H1 (cell line): ENCODE measurements at regions not wholly inside any gene's neighbourhood (a gene's known extent, or its start where the extent isn't known, plus 50 kb on each side); places are given as distances from the start of the nearest gene placed in this dataset.

Source experiments
- CTCF ChIA-PET: fragments of 300-600 bp; sonication (Branson Sonifier 250); formaldehyde crosslinking; loops from one replicate; lab custom pipeline; 2021; ENCODE audit not compliant: partially characterized antibody; lab: Charles Lee
- POLR2A ChIA-PET: fragments of 300-600 bp; sonication (Branson Sonifier 250); formaldehyde crosslinking; loops from one replicate; lab custom pipeline; 2021; ENCODE audit warnings: inconsistent platforms; ENCODE audit not compliant: partially characterized antibody; lab: Charles Lee
- DNase-seq, 2 experiments: peaks; one replicate each; pipeline versions ENCODE4 v3.0.0 to v3.0.0-alpha.2; 2010 to 2022; ENCODE audit warnings: low spot score in 2 of 2, low read depth in 1 of 2, mixed read lengths in 1 of 2
- FAIRE-seq: peaks from 2 replicates; lab custom pipeline; 2011; peaks lifted over from hg19 to GRCh38; lab: Jason Lieb, UNC
- H2AFZ ChIP-seq: 2 replicates; pipeline ENCODE4 v1.8.1; 2012; ENCODE audit warnings: low read length, inconsistent platforms
- H2AK5ac ChIP-seq: 2 replicates; pipeline ENCODE4 v1.6.1; 2013; ENCODE audit warnings: low read depth, low read length
- H2BK120ac ChIP-seq: replicated peaks from 2 replicates; pipeline ENCODE3; 2013; ENCODE audit warnings: low read depth, low read length, inconsistent platforms
- H2BK12ac ChIP-seq: 2 replicates; pipeline ENCODE4 v1.6.1; 2013; ENCODE audit warnings: low read depth, low read length
- H2BK15ac ChIP-seq: 2 replicates; pipeline ENCODE4 v1.6.1; 2013; ENCODE audit warnings: low read length
- H2BK20ac ChIP-seq: 2 replicates; pipeline ENCODE4 v1.6.1; 2013; ENCODE audit warnings: low read length
- H2BK5ac ChIP-seq: 2 replicates; pipeline ENCODE4 v1.6.1; 2013; ENCODE audit warnings: low read depth, low read length
- H3K14ac ChIP-seq: 2 replicates; pipeline ENCODE4 v1.6.1; 2013; ENCODE audit warnings: inconsistent platforms; ENCODE audit not compliant: insufficient read length
- H3K18ac ChIP-seq: 2 replicates; pipeline ENCODE4 v1.6.1; 2013; ENCODE audit warnings: low read length; ENCODE audit errors: extremely low read depth
- H3K23ac ChIP-seq: 2 replicates; pipeline ENCODE4 v1.6.1; 2013; ENCODE audit warnings: inconsistent platforms; ENCODE audit not compliant: insufficient read length
- H3K23me2 ChIP-seq: 2 replicates; pipeline ENCODE4 v1.6.1; 2013; ENCODE audit warnings: low read depth, low read length
- H3K27ac ChIP-seq: 2 replicates; pipeline ENCODE4 v1.6.1; 2011; ENCODE audit warnings: low read depth, low read length, inconsistent platforms
- H3K27me3 ChIP-seq, 4 experiments: replicated peaks in 1 of 4; 1 replicate in 1 of 4; 2 replicates in 3 of 4; pipeline versions ENCODE4 v1.6.1 to v1.8.1; 2011 to 2013; ENCODE audit warnings: low read length in 3 of 4, mild to moderate bottlenecking in 3 of 4, inconsistent platforms in 2 of 4, mixed read lengths in 2 of 4, moderate library complexity in 1 of 4; ENCODE audit not compliant: control insufficient read depth in 3 of 4, insufficient read depth in 3 of 4; ENCODE audit errors: extremely low read depth in 1 of 4
- H3K36me3 ChIP-seq, 4 experiments: 2 replicates each; pipeline versions ENCODE4 v1.6.1 to v1.8.1; 2011 to 2013; ENCODE audit warnings: mild to moderate bottlenecking in 4 of 4, low read length in 3 of 4, moderate library complexity in 2 of 4, control low read depth in 1 of 4, inconsistent platforms in 1 of 4; ENCODE audit not compliant: insufficient read depth in 4 of 4, control insufficient read depth in 2 of 4
- H3K4ac ChIP-seq: replicated peaks from 2 replicates; pipeline ENCODE3; 2013; ENCODE audit warnings: low read length, low read depth, mixed read lengths, inconsistent platforms; ENCODE audit not compliant: insufficient read length
- H3K4me1 ChIP-seq, 4 experiments: replicated peaks in 1 of 4; 1 replicate in 1 of 4; 2 replicates in 3 of 4; pipeline versions ENCODE4 v1.6.1 to v1.8.1; 2011 to 2013; ENCODE audit warnings: low read length in 3 of 4, inconsistent platforms in 2 of 4, mixed read lengths in 1 of 4; ENCODE audit not compliant: insufficient read depth in 4 of 4, control insufficient read depth in 3 of 4
- H3K4me2 ChIP-seq, 2 experiments: 2 replicates each; pipeline versions ENCODE4 v1.6.1 to v1.8.1; 2011 to 2013; ENCODE audit warnings: low read depth in 2 of 2, low read length in 2 of 2, control low read depth in 1 of 2, inconsistent platforms in 1 of 2, mild to moderate bottlenecking in 1 of 2; ENCODE audit not compliant: insufficient read depth in 1 of 2
- H3K4me3 ChIP-seq, 4 experiments: fragments of 200-600, 300-600 bp in 1 of 4; sonication (generic), shearing (Covaris generic), sonication (Bioruptor Twin) in 1 of 4; 2 replicates each; pipeline versions ENCODE4 v1.5.1 to v1.8.1; 2011 to 2016; ENCODE audit warnings: low read length in 4 of 4, low read depth in 3 of 4, control low read depth in 2 of 4, inconsistent platforms in 2 of 4, mild to moderate bottlenecking in 2 of 4, mixed read lengths in 1 of 4, moderate library complexity in 1 of 4; ENCODE audit not compliant: insufficient read depth in 2 of 4; ENCODE audit errors: extremely low read depth in 1 of 4
- H3K56ac ChIP-seq: replicated peaks from 2 replicates; pipeline ENCODE3; 2013; ENCODE audit warnings: low read depth, mild to moderate bottlenecking, mixed read lengths, low read length, inconsistent platforms; ENCODE audit not compliant: insufficient read length
- H3K79me1 ChIP-seq: 2 replicates; pipeline ENCODE4 v1.6.1; 2013; ENCODE audit warnings: low read depth, low read length, control low read depth
- H3K79me2 ChIP-seq, 2 experiments: 2 replicates each; pipeline versions ENCODE4 v1.6.1 to v1.8.1; 2012 to 2013; ENCODE audit warnings: low read length in 2 of 2, mild to moderate bottlenecking in 2 of 2, inconsistent platforms in 1 of 2; ENCODE audit not compliant: insufficient read depth in 2 of 2, control insufficient read depth in 1 of 2
- H3K9ac ChIP-seq, 4 experiments: replicated peaks in 1 of 4; 1 replicate in 1 of 4; 2 replicates in 3 of 4; pipeline versions ENCODE4 v1.6.1 to v1.8.1; 2011 to 2013; ENCODE audit warnings: low read depth in 3 of 4, low read length in 3 of 4, control low read depth in 2 of 4, mild to moderate bottlenecking in 2 of 4, moderate library complexity in 2 of 4, inconsistent platforms in 1 of 4; ENCODE audit errors: extremely low read depth in 1 of 4
- H3K9me3 ChIP-seq, 2 experiments: 2 replicates each; pipeline versions ENCODE4 v1.6.1 to v1.8.1; 2012 to 2013; ENCODE audit warnings: mild to moderate bottlenecking in 2 of 2, moderate library complexity in 2 of 2, control low read depth in 1 of 2, inconsistent platforms in 1 of 2, low read depth in 1 of 2, low read length in 1 of 2, mixed read lengths in 1 of 2; ENCODE audit not compliant: insufficient read depth in 2 of 2
- H4K20me1 ChIP-seq, 2 experiments: replicated peaks in 1 of 2; 2 replicates each; pipeline versions ENCODE3 to v1.8.1; 2011 to 2013; ENCODE audit warnings: inconsistent platforms in 2 of 2, low read length in 2 of 2, mild to moderate bottlenecking in 1 of 2; ENCODE audit not compliant: insufficient read depth in 2 of 2, control insufficient read depth in 1 of 2
- H4K5ac ChIP-seq: 2 replicates; pipeline ENCODE4 v1.6.1; 2013; ENCODE audit warnings: low read length, low read depth, mixed read lengths, inconsistent platforms; ENCODE audit not compliant: insufficient read length
- H4K8ac ChIP-seq: 2 replicates; pipeline ENCODE4 v1.8.0; 2013; ENCODE audit warnings: mild to moderate bottlenecking, moderate library complexity, low read length, inconsistent platforms; ENCODE audit not compliant: insufficient read depth; ENCODE audit errors: extremely low read depth
- H4K91ac ChIP-seq: replicated peaks from 2 replicates; pipeline ENCODE3; 2013; ENCODE audit warnings: low read length, mixed read lengths, inconsistent platforms; ENCODE audit not compliant: insufficient read length
- BACH1 ChIP-seq: IDR thresholded peaks from 2 replicates; pipeline ENCODE4 v1.6.1; 2012; ENCODE audit warnings: low read length, improper control_type of control experiment
- BRCA1 ChIP-seq: IDR thresholded peaks from 2 replicates; pipeline ENCODE4 v1.6.1; 2012; ENCODE audit warnings: low read depth, low read length, improper control_type of control experiment
- CEBPB ChIP-seq: IDR thresholded peaks from 2 replicates; pipeline ENCODE4 v1.6.1; 2012; ENCODE audit warnings: low read depth, low read length
- EZH2 ChIP-seq: fragments of 200-600 bp; sonication (generic); IDR thresholded peaks from 2 replicates; pipeline ENCODE4 v1.7.1; 2012; ENCODE audit warnings: low read depth, mild to moderate bottlenecking, moderate library complexity, low read length, inconsistent platforms; ENCODE audit not compliant: severe bottlenecking
- FOSL1 ChIP-seq: IDR thresholded peaks from 2 replicates; pipeline ENCODE4 v1.6.1; 2011; ENCODE audit warnings: mild to moderate bottlenecking, low read depth, low read length, moderate library complexity; ENCODE audit not compliant: insufficient read depth
- JUND ChIP-seq: IDR thresholded peaks from 2 replicates; pipeline ENCODE4 v1.6.1; 2011; ENCODE audit warnings: mild to moderate bottlenecking, improper control_type of control experiment, low read length
- POU5F1 ChIP-seq: IDR thresholded peaks from 2 replicates; pipeline ENCODE4 v1.6.1; 2011; ENCODE audit warnings: low read depth, mild to moderate bottlenecking, low read length, moderate library complexity
- SP1 ChIP-seq: IDR thresholded peaks from 2 replicates; pipeline ENCODE4 v1.6.1; 2011; ENCODE audit warnings: low read depth, low read length
- SRF ChIP-seq: IDR thresholded peaks from 2 replicates; pipeline ENCODE4 v1.6.1; 2011; ENCODE audit warnings: mild to moderate bottlenecking, low read depth, low read length, moderate library complexity
- TBP ChIP-seq: IDR thresholded peaks from 2 replicates; pipeline ENCODE4 v1.6.1; 2011; ENCODE audit warnings: low read depth, low read length, improper control_type of control experiment
- TCF12 ChIP-seq: IDR thresholded peaks from 2 replicates; pipeline ENCODE4 v1.6.1; 2011; ENCODE audit warnings: low read depth, mild to moderate bottlenecking, low read length
- WGBS, 2 experiments: shearing (Covaris generic) in 1 of 2; methylation state at CpG; one replicate each; pipeline versions ENCODE4 v1.1.6 to v1.1.7; 2013 to 2015; ENCODE audit warnings: low lambda C conversion rate in 2 of 2, mixed read lengths in 2 of 2, inconsistent platforms in 1 of 2, low coverage in 1 of 2, missing lambda C conversion rate in 1 of 2; ENCODE audit not compliant: insufficient replicate concordance in 2 of 2, insufficient coverage in 1 of 2, insufficient read length in 1 of 2; ENCODE audit errors: extremely low coverage in 1 of 2, missing lambda C conversion rate in 1 of 2; 5-methylcytosine and 5-hydroxymethylcytosine counted together

DNA sequence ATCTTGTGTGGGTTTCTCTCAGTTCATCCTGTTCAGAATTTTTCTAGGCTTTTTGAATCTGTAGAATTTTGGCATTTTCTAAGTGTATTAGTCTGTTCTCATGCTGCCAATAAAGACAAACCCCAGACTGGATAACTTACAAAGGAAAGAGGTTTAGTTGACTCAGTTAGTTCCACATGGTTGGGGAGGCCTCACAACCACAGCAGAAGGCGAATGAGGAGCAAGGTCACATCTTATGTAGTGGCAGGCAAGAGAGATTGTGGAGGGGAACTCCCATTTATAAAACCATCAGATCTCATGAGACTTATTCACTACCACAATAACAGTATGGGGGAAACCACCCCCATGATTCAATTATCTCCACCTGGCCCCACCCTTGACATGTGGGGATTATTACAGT lies 199.2 kb downstream of the ST6GAL2 start:
- TF ChIP-seq FOSL1 (no peak), CEBPB (no peak), TCF12 (no peak), BRCA1 (no peak), SP1 (no peak), POU5F1 (no peak), EZH2 (no peak), SRF (no peak), BACH1 (no peak), JUND (no peak), TBP (no peak)
- TF ChIP-seq, all 59 proteins: peak for 0
- Histone ChIP-seq H2BK15ac (no peak overlapping the region), H3K14ac (no peak overlapping the region), H2BK20ac (no peak overlapping the region), H3K79me1 (no peaks in the 10 kb centered on the region), H3K23me2 (no peaks in the 10 kb centered on the region), H3K56ac (no peak overlapping the region), H3K4ac (no peak overlapping the region), H3K4me1 (no peaks in the 10 kb centered on the region), H2AFZ (no peak overlapping the region), H3K4me3 (no peak overlapping the region), H3K36me3 (no peaks in the 10 kb centered on the region), H3K9ac (no peak overlapping the region), H2BK5ac (no peak overlapping the region), H4K91ac (no peak overlapping the region), H2AK5ac (no peak overlapping the region), H3K9me3 (peaks cover 3 to 6% of the 10 kb centered on the region in 2 experiments; a peak in 1 of 4 replicates), H4K5ac (no peak overlapping the region), H3K27me3 (no peaks in the 10 kb centered on the region), H3K4me2 (no peak overlapping the region), H4K20me1 (no peaks in the 10 kb centered on the region), H4K8ac (no peak overlapping the region), H3K23ac (no peak overlapping the region), H2BK12ac (no peak overlapping the region), H3K18ac (no peak overlapping the region), H3K27ac (no peak overlapping the region), H2BK120ac (no peak overlapping the region), H3K79me2 (no peaks in the 10 kb centered on the region)
- FAIRE-seq (no peak), DNase-seq (no peak)
- ChIA-PET CTCF (no interaction called here), POLR2A (no interaction called here)
- WGBS, 2 experiments = 100% methylated on average over 1 of the region's 1 CpG; no CpG with 5 or more reads in 1 of the 2 experiments
